NOMO-1 treated with DMSO at 0.1 percent for 48 hours (cell line): ENCODE measurements at regions not wholly inside any gene's neighbourhood (a gene's known extent, or its start where the extent isn't known, plus 50 kb on each side); places are given as distances from the start of the nearest gene placed in this dataset.
A peak's percentile ranks its signal among the peaks of the same experiment; 100 is the strongest.

Experiments
- DNase-seq: peaks from one replicate; lab custom pipeline; 2025; ENCODE audit not compliant: unreplicated experiment; lab: John Stamatoyannopoulos, UW

DNA sequence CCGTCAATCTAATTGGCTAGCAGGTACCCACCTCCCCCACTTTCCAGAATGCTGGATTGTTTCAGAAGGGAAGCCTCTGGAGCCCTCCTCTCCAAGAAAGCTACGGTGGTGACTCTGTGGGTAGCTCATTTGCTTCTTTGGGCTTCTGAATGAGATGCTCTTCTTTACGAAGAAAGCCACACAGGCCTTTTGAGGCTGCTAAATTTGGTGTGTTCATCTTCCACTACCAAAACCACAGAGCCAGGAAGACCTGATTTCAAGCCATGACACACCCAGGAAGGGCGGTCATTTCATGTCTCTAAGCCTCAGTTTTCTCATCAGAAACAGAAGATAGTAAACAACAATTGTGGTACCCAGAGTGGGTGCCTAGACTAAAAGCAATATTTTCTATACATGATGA, 901.2 kb downstream of the KCNMA1 start:
- no peak for DNase-seq

DNA sequence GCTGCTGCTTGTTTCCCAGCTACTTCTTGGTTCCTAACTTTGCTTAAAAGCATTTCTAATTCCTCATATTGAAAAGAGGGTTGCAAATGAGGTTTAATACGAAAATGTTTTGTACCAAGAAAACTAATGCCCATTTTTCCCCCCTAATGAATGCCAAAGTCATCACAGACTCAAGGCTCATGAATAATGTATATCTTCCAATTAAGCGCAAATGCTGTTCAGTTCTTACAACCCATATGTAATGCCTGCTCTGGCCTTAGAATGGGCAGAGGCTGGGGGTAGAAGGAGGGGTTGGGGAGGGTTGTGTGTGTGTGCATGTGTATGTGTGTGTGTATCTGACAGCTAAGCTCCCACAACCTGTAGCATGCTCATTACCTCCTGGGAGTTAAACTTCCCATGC, 901.7 kb downstream of the KCNMA1 start:
- DNase-seq = no peak

DNA sequence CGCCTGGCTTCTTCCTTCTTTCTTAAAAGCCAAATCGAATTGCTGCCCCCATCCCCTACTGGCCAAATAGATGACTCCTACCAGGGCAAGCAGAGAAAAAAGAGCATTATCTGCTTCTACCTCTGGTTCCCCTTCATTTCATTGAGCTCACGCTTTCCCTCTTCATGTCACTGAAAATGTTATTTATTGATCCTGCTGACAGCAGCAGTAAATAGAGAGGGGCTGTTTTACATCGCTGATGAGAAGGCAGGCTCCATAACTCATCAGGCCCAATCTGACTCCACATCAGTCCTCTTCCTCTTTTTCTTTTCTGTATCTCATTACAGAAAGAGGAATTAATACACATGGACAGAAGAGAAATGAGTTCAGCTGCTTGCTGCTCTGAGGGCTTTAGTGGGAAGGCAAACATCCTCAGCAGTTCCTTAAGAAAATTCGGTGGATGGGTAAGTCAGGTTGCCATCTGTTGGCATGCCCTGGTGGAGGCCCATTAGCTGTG, 904.1 kb downstream of the KCNMA1 start:
- peak; percentile 39 for DNase-seq

GRCh38 chr10:76732306-76732705, 905.3 kb downstream of the KCNMA1 start:
- DNase-seq = no peak

DNA sequence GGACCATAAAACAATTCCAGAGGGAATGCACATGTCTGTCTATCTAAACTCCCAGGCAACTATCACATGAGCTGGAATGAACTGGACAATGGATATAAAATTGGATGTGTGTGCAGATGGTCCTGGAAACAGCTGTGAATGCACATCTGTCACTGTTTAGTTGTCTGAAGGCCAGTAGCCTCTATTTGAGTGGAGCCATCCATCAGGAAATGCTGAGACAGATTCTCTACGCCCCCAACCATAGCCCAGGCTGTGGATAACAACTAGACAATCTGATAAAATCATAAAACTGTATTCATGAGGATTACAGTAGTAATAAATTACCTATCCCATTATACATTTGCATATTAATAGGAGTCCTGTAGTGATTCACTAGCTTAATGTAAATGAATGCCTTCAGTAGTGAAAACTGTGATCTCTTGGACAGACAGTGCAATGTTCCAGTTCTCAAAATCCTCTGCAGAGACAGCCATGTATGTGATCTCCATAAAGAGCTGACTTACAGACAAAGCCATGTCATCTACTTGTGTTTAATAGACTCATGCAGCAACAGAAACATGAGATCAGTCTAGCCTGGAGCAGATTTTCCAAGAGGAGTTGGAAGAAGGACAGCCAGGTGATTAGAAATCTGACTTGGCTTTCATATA, 907.6 kb downstream of the KCNMA1 start:
- DNase-seq = no peak

GRCh38 chr10:76729346-76729745, 908.3 kb downstream of the KCNMA1 start:
- DNase-seq = no peak

- no peak for DNase-seq
These were observed 910.6 kb downstream of the KCNMA1 start for GRCh38 chr10:76727038-76727437.

DNA sequence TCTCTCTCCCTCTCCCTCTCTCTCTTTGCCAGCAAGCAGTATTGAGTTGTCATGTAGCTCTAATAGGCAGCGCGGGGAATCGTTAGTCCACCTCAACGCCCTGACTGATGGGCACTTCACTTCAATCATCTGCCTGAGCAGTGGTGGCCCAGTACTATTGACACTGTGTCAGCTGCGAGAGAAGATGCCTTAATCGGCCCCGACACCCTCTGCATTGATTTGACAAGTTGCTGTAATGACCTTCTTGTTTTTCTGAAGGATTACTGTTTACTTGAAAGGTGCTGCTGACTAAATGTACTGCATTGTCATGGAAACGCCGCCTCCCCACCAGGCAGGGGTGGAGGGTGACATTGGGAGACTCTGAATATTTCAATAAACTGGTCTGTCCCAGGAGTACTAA, 913.8 kb downstream of the KCNMA1 start:
- no peak for DNase-seq

DNA sequence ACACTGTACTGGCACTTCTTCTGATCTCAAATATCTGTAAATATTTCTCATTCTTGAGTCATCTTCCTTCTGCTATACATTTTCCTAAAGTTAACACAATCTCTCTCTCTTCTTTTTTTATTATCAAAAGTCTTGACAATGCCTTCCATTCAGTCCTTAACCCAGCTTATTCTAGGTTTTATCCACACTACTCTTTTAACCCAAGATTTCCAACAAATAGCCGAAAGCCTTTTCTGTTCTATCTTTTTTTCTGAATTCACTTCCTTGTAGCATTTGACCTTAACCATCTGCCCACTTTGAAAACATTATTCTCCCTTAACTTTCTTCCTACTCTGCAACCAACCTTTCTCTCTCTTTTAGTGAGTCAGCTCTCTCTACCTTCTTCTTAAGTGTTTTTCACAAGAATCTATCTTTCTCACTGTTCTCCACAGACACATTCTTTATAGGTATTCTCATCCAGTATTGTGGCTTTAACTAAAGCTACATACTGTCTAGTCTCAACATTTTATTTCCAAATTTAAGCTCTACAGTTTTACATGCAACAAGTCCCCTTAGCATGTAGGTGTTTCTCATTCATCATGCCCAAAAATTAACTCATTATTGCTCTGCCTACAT, 915.6 kb downstream of the KCNMA1 start:
- DNase-seq = no peak

DNA sequence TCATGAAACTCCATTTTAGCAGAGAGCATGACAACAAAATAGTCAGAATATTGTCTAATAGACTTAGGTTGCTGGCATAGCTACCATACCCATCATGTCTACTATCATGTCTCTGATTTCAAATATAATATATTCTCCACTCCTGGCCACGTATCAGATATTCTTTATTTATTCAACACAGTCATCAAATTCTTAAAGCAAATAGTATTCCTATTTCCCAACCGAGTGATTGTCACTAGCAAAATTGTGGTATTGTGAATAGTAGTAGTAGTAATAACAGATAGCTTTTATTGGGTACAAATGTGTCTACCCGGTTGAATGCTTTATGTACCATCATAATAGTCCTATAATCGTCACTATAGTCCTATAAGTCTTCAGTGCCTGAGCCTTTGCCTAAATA, 918.6 kb downstream of the KCNMA1 start:
- no peak for DNase-seq

- no peak for DNase-seq
These were observed 920.5 kb downstream of the KCNMA1 start for GRCh38 chr10:76717141-76717540.

DNA sequence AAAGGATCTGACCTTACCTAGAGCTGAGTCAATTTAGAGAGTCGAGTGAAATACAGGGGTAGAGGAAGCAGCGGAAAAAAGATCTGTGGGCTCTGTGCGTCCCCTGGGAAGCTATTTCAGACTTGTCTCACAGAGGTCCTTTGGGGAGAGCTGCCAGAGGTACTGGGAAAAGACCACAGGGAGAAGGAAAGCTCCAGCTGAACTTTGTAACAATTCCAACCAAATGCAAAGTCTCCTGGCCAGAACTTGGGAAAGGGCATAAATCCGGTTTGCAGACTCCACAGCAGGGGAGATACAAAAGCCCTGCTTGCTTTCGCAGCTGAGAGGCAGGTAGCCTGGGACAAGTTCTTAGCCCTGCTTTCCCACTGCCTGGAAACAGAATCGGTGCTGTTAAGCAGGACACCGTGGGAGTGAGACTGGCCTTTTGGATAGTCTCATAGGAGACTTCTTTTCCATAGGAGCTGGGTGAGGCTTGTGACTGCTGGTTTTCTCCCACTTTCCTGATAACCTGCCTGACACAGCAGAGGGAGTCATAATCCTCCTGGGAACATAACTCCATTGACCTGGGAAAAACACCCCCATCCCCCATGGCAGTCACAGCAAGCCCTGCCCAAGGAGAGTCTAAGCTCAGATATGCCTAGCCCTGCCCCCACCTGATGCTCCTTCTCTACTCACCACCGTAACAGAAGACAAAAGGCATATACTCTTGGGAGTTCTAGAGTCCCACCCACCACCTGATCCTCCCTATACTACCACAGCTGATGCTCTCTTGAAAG, 926.2 kb downstream of the KCNMA1 start:
- DNase-seq = no peak

DNA sequence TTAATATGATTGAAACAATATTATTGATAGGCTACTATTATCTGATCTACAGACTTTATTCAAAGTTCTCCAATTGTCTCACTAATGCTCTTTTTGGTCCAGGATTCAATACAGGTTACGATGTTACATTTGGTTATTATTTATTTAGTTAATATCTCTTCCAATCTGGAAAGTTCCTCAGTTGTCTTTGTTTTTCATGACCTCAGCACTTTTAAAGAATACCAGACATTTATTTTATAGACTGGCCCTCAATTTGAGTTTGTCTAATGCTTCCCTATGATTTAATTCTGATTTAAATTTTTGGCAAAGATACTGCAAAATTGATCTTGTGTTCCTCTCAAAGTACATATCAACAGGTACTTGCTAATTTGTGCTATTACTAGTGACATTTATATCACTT, 937.4 kb downstream of the KCNMA1 start:
- no peak for DNase-seq

DNA sequence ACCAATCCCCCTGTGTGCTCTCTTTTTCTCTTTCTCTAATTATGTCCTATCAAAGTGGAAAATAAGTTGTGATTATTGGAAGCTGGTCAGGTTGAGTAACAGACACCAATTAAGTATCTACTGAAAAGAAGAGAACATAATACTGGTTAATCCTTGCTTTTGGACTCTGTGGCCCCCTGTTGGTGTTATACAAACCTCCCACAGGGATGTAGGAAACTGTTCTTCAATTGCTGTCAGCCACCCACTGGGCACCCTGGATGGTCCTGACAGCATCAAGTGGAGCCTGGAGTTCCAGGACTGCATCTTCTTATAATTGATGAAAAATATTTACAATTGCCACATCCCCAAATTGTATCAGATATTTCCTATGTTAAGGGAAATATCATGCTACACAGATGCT, 939.7 kb downstream of the KCNMA1 start:
- DNase-seq = no peak

DNA sequence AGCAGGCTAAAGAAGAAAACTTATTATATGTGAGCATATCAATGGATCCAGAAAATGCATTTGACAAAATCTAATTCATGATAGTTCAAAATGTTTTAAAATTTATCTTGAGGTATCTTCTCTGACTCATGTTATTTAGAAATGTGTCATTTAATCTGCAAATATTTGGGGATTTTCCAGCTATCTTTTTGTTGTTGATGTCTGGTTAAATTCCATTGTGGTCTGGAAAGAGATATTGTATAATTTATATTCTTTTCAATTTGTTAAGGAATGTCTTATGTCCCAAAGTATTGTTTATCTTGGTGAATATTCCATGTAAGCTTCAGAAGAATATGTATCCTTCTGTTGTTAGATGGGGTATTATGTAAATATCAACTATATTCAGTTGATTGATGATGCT, 942.5 kb downstream of the KCNMA1 start:
- DNase-seq = no peak

GRCh38 chr10:76686201-76686600, 951.4 kb downstream of the KCNMA1 start:
- no peak for DNase-seq

GRCh38 chr10:76684968-76685367, 952.6 kb downstream of the KCNMA1 start:
- DNase-seq = no peak

DNA sequence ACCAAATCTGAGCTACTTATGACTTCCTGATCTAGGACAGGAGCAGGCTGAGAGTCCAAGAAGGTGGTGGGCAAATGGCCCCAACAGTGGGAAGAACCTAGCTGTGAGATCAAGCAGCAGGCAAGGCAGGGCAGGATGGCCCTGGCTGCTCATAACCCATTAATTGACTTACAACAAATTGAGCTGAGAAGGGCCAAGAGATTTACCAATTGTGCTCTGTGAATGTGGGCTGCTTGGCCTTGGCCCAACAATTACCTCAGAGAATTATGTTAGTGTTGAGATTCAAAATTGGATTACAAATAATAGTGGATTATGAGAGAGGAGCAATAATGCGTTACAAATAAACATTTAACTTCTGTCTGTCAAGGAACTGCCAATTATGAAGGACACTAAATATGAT, 956.5 kb downstream of the KCNMA1 start:
- DNase-seq = no peak

DNA sequence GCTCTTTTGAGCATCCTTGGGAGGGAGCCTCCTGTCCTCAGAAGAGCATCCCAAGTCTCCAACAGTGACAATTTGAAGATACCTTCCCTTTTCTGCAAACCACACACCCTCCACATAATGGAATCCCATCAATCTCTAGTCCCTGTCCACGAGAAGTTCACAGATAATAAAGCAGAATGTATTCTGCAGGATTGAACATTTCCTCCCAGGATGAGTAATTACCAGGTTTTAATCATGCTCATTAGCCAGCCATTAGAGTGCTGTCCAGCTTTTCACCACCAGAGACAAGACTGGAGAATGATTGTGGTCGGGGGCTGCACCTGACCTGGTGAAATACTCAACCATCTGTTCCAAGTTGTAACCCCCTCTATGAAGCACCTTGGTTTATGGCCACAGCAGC, 958.6 kb downstream of the KCNMA1 start:
- no peak for DNase-seq

DNA sequence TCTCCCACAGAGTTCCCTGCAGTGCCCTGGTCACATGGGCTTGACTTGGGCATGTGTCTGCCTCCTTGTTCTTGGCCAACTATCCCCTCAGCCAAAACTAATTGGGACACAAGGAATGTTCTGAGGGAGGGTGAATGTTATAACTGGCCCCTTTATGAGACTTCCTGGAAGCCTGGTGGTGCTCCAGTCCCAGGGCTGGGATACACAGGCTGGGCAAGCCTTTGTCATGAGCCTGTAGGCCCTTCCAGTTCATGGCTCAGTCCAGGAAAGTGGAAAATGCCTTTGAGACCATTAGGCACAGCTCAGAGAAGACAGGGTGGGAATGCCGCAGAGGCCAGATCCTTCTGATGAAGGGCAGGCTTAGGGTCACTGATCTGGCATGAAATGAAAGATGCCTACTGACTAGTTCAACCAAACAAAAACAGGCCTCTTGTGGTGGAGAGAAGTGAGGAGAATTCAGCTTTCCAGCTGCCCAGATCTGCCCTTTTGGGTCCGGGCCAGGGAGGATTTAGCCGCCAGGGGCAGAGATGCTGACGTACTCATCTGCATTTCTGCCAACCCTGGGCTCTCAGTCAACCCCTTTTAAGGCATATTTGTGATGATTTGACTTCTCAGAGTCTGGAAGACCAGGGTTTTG, 961.5 kb downstream of the KCNMA1 start:
- DNase-seq = no peak

GRCh38 chr10:76675561-76675950, 962.1 kb downstream of the KCNMA1 start:
- DNase-seq = no peak
